GM12873 (cell line): ENCODE measurements at regions not wholly inside any gene's neighbourhood (a gene's known extent, or its start where the extent isn't known, plus 50 kb on each side); places are given as distances from the start of the nearest gene placed in this dataset.

Source experiments
- TF ChIP-seq, protein P1 (sequence below): IDR thresholded peaks from 2 replicates; pipeline ENCODE4 v1.5.1; 2012; ENCODE audit warnings: low read depth, mild to moderate bottlenecking, moderate library complexity, low read length, control low read depth; ENCODE audit not compliant: insufficient read depth; ENCODE audit errors: missing control alignments

DNA sequence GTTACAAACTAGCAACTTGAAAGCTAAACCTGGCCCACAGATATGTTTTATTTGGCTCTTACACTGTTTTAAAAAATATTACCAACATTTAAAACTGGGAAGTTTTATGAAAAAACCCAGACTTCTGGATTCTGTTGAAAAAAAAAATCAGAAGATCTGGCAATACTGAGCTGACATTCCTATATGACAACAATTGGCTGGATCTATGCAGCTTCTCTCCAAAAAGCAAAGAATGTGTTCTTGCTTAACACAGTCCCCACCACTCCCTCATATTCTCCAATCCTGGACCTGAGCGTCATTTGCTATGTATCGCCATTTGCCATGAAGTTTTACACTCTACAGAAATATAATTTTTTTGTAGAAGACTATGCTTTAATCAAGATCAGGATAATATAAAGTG, 859.6 kb downstream of the LTN1 start:
- TF ChIP-seq, protein P1, sequence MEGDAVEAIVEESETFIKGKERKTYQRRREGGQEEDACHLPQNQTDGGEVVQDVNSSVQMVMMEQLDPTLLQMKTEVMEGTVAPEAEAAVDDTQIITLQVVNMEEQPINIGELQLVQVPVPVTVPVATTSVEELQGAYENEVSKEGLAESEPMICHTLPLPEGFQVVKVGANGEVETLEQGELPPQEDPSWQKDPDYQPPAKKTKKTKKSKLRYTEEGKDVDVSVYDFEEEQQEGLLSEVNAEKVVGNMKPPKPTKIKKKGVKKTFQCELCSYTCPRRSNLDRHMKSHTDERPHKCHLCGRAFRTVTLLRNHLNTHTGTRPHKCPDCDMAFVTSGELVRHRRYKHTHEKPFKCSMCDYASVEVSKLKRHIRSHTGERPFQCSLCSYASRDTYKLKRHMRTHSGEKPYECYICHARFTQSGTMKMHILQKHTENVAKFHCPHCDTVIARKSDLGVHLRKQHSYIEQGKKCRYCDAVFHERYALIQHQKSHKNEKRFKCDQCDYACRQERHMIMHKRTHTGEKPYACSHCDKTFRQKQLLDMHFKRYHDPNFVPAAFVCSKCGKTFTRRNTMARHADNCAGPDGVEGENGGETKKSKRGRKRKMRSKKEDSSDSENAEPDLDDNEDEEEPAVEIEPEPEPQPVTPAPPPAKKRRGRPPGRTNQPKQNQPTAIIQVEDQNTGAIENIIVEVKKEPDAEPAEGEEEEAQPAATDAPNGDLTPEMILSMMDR, result no peak

DNA sequence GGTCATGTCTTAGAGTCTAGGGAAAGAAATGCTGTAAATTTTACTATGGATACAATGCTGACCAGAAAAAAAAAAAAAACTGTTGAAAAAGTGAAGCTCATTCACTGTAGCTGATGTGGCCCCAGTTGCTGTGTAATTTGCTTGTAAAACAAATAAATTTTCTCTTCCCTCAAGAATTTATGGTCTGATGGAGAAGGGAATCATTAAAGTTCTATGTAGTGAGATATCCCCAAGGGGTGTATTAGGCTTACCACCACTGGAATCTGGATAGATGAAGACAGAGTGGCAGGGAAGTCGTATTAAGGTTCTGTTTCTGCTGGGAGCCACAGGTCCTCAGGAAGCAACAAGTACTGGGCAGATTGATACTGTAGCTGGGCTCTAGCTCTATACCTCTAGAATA, 860.0 kb downstream of the LTN1 start:
- TF ChIP-seq, protein P1, result no peak

DNA sequence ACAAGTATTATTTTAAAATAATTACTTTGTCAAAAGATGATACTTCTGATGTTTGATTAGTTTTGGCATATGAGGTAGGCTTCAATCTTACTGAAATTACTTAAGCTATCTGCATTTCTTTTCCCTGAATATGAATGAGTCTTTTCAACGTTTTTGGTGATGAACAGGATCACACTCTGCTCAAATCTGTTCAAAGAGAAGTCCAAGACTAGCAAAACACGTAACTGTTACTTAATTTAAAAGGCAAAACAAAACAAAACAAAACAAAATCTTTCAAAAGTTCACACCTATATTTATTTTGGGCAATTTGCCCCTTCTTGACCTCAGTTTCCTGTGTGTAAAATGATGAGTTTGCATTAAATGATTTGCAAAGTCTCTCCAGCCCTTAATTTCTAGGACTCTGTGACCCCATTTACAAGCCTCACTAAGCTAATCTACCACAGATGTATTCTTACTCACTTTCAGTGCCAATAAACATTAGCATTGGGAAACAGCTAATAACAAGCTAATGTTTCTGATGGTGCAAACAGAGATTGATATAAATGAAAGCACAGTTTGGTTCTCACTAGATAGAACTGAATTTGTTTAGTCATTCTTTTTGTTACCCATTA, 865.4 kb downstream of the LTN1 start:
- TF ChIP-seq, protein P1, result no peak

DNA sequence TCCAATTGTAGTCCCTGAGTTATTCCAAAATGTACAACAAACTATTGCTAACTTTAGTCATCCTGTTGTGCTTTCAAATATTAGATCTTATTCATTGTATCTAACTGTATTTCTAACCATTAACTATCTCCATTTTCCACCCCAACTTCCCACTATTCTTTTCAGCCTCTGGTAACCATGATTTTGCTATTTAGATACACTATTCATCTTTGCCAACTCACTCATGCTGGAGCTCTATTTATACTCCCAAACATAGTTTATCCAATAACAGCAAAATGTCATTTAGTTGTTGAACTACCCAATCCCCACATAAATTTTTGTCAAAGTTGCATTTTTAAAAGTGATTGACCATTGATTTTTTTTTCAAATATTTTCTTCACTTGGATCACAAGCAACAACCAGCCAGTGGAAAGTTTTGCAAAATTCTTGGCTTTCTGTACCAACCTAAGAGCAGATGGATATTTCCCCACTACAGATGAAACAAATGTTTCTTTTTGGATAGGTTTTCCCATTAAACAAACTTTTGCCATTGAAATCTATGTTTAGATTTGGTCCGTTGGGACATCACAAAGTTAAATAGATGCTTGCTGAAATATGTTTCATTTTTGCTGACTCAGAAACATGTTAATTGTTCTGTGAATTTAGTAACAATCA, 866.0 kb downstream of the LTN1 start:
- TF ChIP-seq, protein P1, result no peak

DNA sequence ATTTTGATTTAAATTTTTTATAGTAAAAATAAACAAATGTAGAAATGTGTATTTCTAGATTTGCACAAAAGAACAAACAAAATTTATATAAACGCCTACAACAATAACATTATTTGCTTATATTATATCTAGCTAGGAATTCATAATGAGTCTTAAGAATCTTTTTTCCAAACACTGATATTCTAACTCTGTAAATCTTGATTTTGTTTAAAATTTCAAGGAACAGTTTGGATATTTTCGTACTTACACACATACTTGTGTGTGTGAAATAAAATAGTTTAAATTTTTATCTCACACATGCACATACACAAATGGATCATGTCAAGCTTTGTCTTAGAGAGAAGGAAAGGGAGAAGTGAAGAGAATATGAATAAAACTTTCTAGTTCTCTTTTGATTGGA, 868.1 kb downstream of the LTN1 start:
- TF ChIP-seq, protein P1, result no peak

DNA sequence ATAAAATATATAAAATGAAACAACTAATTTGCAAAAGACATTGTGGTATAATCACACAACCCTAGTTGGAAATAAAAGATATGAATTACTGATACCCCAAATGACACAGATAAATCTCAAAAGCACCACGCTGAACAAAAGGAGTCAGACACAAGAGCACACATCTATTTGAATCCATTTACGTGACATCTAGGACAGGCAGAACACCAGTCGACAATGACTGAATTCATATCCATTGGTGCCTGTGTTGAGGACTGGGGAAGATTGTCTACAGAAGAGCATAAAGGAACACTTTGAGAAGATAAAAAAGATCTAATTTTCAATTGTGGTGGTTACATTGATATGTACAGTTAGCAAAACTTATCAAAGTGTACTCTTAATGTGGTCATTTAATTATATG, 874.1 kb downstream of the LTN1 start:
- TF ChIP-seq, protein P1, result no peak

DNA sequence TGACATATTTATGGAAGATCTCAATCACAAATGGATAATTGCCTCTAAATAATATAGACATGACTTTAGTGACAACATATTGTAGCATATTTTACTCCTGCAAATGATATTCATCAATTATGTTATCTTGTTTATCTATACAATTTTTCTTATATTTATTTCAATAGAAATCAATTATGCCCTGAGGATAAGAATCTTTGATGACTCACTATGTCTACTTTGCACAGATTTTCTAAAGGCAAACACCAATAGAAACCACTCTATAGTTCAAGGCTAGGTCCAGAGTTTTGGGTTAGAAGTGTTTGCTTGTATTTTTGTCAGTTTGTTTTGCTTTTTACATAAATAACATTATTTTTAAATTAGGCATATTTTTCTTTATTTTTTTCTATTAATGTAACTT, 879.0 kb downstream of the LTN1 start:
- TF ChIP-seq, protein P1, result no peak
